KMS-11 (cell line): ENCODE measurements at regions not wholly inside any gene's neighbourhood (a gene's known extent, or its start where the extent isn't known, plus 50 kb on each side); places are given as distances from the start of the nearest gene placed in this dataset.

Source experiments
- H2AFZ ChIP-seq: fragments of 200-600 bp; sonication (generic); 2 replicates; pipeline ENCODE4 v1.6.1; 2016; ENCODE audit warnings: antibody characterized with exemption, mixed run types, low read depth
- H3K27ac ChIP-seq: fragments of 200-600 bp; sonication (generic); 2 replicates; pipeline ENCODE4 v1.6.1; 2016; ENCODE audit warnings: mild to moderate bottlenecking, mixed run types
- H3K27me3 ChIP-seq: fragments of 200-600 bp; sonication (generic); 2 replicates; pipeline ENCODE4 v1.6.1; 2017; ENCODE audit warnings: mild to moderate bottlenecking, low read depth, mixed run types, moderate library complexity; ENCODE audit not compliant: insufficient read depth
- H3K36me3 ChIP-seq: fragments of 200-600 bp; sonication (generic); 2 replicates; pipeline ENCODE4 v1.6.1; 2017; ENCODE audit warnings: mild to moderate bottlenecking, mixed run types; ENCODE audit not compliant: insufficient read depth
- H3K4me1 ChIP-seq: fragments of 200-600 bp; sonication (generic); 2 replicates; pipeline ENCODE4 v1.6.1; 2016; ENCODE audit warnings: mild to moderate bottlenecking, low read depth, mixed run types; ENCODE audit not compliant: poor library complexity, severe bottlenecking
- H3K4me2 ChIP-seq: fragments of 200-600 bp; sonication (generic); 2 replicates; pipeline ENCODE4 v1.7.0; 2016; ENCODE audit warnings: mild to moderate bottlenecking, mixed run types
- H3K4me3 ChIP-seq: fragments of 200-600 bp; sonication (generic); IDR thresholded peaks from 2 replicates; pipeline ENCODE4 v1.6.1; 2017; ENCODE audit warnings: low read depth, low read length, mixed read lengths; ENCODE audit not compliant: insufficient read depth
- H3K79me2 ChIP-seq: fragments of 200-600 bp; sonication (generic); 2 replicates; pipeline ENCODE4 v1.6.1; 2016; ENCODE audit warnings: low read depth, mixed run types; ENCODE audit not compliant: insufficient read depth
- H3K9ac ChIP-seq: fragments of 200-600 bp; sonication (generic); 2 replicates; pipeline ENCODE4 v1.6.1; 2016; ENCODE audit warnings: mild to moderate bottlenecking, mixed run types
- H4K20me1 ChIP-seq: fragments of 200-600 bp; sonication (generic); 2 replicates; pipeline ENCODE4 v1.6.1; 2016; ENCODE audit warnings: mild to moderate bottlenecking, mixed run types; ENCODE audit not compliant: insufficient read depth
- TF ChIP-seq, protein P1 (sequence below): fragments of 200-600 bp; sonication (generic); conservative IDR thresholded peaks from 2 replicates; pipeline ENCODE4 v1.6.1; 2017; ENCODE audit warnings: low read depth, mild to moderate bottlenecking, antibody characterized with exemption, low read length, moderate library complexity, mixed read lengths

DNA sequence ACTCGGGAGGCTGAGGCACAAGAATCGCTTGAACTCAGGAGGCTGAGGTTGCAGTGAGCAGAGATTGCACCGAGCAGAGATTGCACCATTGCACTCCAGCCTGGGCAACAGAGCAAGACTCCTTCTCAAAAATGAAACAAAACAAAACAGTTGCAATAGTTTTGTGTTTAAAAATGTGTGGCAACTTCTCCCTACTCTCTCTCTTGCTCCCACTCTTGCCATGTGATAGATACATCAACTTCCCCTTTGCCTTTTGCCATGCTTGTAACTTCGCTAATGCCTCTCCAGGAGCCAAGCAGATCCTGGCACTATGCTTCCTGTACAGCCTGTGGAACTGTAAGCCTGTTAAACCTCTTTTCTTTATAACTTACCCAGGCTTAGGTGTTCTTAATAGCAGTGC, 52.5 kb upstream of the INTU start:
- no peaks in the 10 kb centered on the region for H3K36me3 ChIP-seq
- H3K27me3 ChIP-seq = no peaks in the 10 kb centered on the region
- H3K79me2 ChIP-seq = no peaks in the 10 kb centered on the region
- no peaks in the 10 kb centered on the region for H4K20me1 ChIP-seq
- H2AFZ ChIP-seq = no peak overlapping the region
- no peak overlapping the region for H3K4me2 ChIP-seq
- no peak overlapping the region for H3K27ac ChIP-seq
- H3K4me1 ChIP-seq = no peaks in the 10 kb centered on the region
- TF ChIP-seq, protein P1, sequence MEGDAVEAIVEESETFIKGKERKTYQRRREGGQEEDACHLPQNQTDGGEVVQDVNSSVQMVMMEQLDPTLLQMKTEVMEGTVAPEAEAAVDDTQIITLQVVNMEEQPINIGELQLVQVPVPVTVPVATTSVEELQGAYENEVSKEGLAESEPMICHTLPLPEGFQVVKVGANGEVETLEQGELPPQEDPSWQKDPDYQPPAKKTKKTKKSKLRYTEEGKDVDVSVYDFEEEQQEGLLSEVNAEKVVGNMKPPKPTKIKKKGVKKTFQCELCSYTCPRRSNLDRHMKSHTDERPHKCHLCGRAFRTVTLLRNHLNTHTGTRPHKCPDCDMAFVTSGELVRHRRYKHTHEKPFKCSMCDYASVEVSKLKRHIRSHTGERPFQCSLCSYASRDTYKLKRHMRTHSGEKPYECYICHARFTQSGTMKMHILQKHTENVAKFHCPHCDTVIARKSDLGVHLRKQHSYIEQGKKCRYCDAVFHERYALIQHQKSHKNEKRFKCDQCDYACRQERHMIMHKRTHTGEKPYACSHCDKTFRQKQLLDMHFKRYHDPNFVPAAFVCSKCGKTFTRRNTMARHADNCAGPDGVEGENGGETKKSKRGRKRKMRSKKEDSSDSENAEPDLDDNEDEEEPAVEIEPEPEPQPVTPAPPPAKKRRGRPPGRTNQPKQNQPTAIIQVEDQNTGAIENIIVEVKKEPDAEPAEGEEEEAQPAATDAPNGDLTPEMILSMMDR = no peak
- no peak overlapping the region for H3K4me3 ChIP-seq
- H3K9ac ChIP-seq = no peak overlapping the region

DNA sequence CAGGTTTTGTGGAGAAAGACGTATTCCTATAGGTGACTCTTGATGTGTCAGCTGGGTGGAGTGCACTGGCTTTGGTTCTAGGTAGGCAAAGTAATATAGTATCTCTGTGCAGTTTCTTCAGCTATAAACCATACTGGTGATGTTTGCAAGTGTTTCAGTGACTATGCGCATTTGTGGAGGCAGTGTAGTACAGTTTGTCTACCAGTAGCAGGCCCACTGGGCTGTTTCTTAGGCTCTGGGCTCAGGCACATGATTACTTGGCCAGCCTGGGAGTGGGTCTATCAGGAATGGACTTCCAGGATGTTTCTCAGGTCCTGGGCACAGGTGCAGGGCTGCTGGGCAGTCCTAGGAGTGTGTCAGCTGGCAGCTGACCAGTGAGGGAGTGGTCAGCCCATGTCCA, 51.9 kb upstream of the INTU start:
- H2AFZ ChIP-seq = no peak overlapping the region
- no peaks in the 10 kb centered on the region for H3K27me3 ChIP-seq
- H3K79me2 ChIP-seq = no peaks in the 10 kb centered on the region
- no peak overlapping the region for H3K4me3 ChIP-seq
- H4K20me1 ChIP-seq = no peaks in the 10 kb centered on the region
- no peak overlapping the region for H3K27ac ChIP-seq
- H3K4me1 ChIP-seq = no peaks in the 10 kb centered on the region
- no peak overlapping the region for H3K9ac ChIP-seq
- no peak overlapping the region for H3K4me2 ChIP-seq
- TF ChIP-seq, protein P1 = no peak
- no peaks in the 10 kb centered on the region for H3K36me3 ChIP-seq
